IMR-90 (cell line): ENCODE measurements at regions not wholly inside any gene's neighbourhood (a gene's known extent, or its start where the extent isn't known, plus 50 kb on each side); places are given as distances from the start of the nearest gene placed in this dataset.

Experiments used
- ATAC-seq: fragments of 200-7000 bp; cut with Tn5 transposase; 2 replicates; pipeline ENCODE4 v1.9.1; 2020; ENCODE audit warnings: low read depth, mild to moderate bottlenecking, moderate library complexity
- BruUV-seq: library from RNA; stranded (reverse); fragments of 400-500 nt; replicated peaks from 2 replicates; lab custom pipeline; 2021; lab: Mats Ljungman, UMichigan
- CTCF ChIA-PET: fragments of 300-600 bp; formaldehyde crosslinking; extraction: SDS; loops from one replicate; lab custom pipeline; 2021; ENCODE audit warnings: antibody characterized with exemption; lab: Yijun Ruan, JAX
- POLR2A ChIA-PET: fragments of 300-600 bp; sonication (Branson Sonifier 250); formaldehyde crosslinking; loops from one replicate; lab custom pipeline; 2022; ENCODE audit warnings: antibody characterized with exemption; ENCODE audit not compliant: unreplicated experiment; lab: Charles Lee
- DNase-seq: peaks from one replicate; pipeline ENCODE4 v3.0.0; 2013
- H2AFZ ChIP-seq: replicated peaks from 2 replicates; pipeline ENCODE3; 2013; ENCODE audit warnings: low read length, mild to moderate bottlenecking; ENCODE audit not compliant: poor library complexity
- H2AK5ac ChIP-seq: 2 replicates; pipeline ENCODE4 v1.6.1; 2013; ENCODE audit warnings: low read depth, low read length, inconsistent platforms
- H2AK9ac ChIP-seq: replicated peaks from 2 replicates; pipeline ENCODE3; 2013; ENCODE audit warnings: mild to moderate bottlenecking, low read depth, low read length, moderate library complexity; ENCODE audit not compliant: poor library complexity
- H2BK120ac ChIP-seq: 2 replicates; pipeline ENCODE4 v1.6.1; 2013; ENCODE audit warnings: low read depth, low read length, inconsistent platforms
- H2BK15ac ChIP-seq: 3 replicates; pipeline ENCODE4 v1.6.1; 2013; ENCODE audit warnings: low read depth, low read length, inconsistent platforms
- H2BK20ac ChIP-seq: 2 replicates; pipeline ENCODE4 v1.6.1; 2013; ENCODE audit warnings: low read depth, mild to moderate bottlenecking, inconsistent platforms, low read length, moderate library complexity
- H2BK5ac ChIP-seq: 2 replicates; pipeline ENCODE4 v1.6.1; 2013; ENCODE audit warnings: mild to moderate bottlenecking, low read depth, low read length, inconsistent platforms; ENCODE audit not compliant: poor library complexity, severe bottlenecking
- H3K14ac ChIP-seq: replicated peaks from 2 replicates; pipeline ENCODE4 v1.6.1; 2013; ENCODE audit warnings: low read depth, low read length, inconsistent platforms
- H3K18ac ChIP-seq: 2 replicates; pipeline ENCODE4 v1.6.1; 2013; ENCODE audit warnings: low read depth, low read length, control low read depth
- H3K23ac ChIP-seq: 2 replicates; pipeline ENCODE4 v1.6.1; 2013; ENCODE audit warnings: low read depth, low read length, inconsistent platforms
- H3K27ac ChIP-seq: 2 replicates; pipeline ENCODE4 v1.5.1; 2013; ENCODE audit warnings: mild to moderate bottlenecking, control low read depth, low read length; ENCODE audit not compliant: insufficient read depth
- H3K27me3 ChIP-seq: 2 replicates; pipeline ENCODE4 v1.6.1; 2013; ENCODE audit warnings: low read length; ENCODE audit not compliant: control insufficient read depth, insufficient read depth
- H3K36me3 ChIP-seq: 2 replicates; pipeline ENCODE4 v1.6.1; 2013; ENCODE audit warnings: low read length, mixed read lengths; ENCODE audit not compliant: control insufficient read depth, insufficient read depth
- H3K4ac ChIP-seq: 2 replicates; pipeline ENCODE4 v1.6.1; 2013; ENCODE audit warnings: low read depth, low read length, inconsistent platforms
- H3K4me1 ChIP-seq: 2 replicates; pipeline ENCODE4 v1.6.1; 2013; ENCODE audit warnings: low read length, mixed read lengths; ENCODE audit not compliant: control insufficient read depth, insufficient read depth
- H3K4me2 ChIP-seq: 2 replicates; pipeline ENCODE4 v1.6.1; 2013; ENCODE audit warnings: low read depth, mild to moderate bottlenecking, control low read depth, low read length, moderate library complexity
- H3K4me3 ChIP-seq: 2 replicates; pipeline ENCODE4 v1.5.1; 2013; ENCODE audit warnings: low read depth, mild to moderate bottlenecking, control low read depth, low read length, moderate library complexity; ENCODE audit not compliant: insufficient read depth
- H3K56ac ChIP-seq: 2 replicates; pipeline ENCODE4 v1.6.1; 2013; ENCODE audit warnings: low read length, inconsistent platforms; ENCODE audit not compliant: insufficient read depth; ENCODE audit errors: extremely low read depth
- H3K79me1 ChIP-seq, 2 experiments: 2 replicates each; pipeline ENCODE4 v1.6.1; 2013; ENCODE audit warnings: low read length in 2 of 2, inconsistent platforms in 1 of 2, low read depth in 1 of 2
- H3K9ac ChIP-seq: 2 replicates; pipeline ENCODE4 v1.6.1; 2013; ENCODE audit warnings: low read depth, low read length, control low read depth
- H3K9me1 ChIP-seq: 2 replicates; pipeline ENCODE4 v1.6.1; 2013; ENCODE audit warnings: low read length, inconsistent platforms; ENCODE audit not compliant: insufficient read depth
- H3K9me3 ChIP-seq: 2 replicates; pipeline ENCODE4 v1.6.1; 2013; ENCODE audit warnings: low read length; ENCODE audit not compliant: control insufficient read depth, insufficient read depth
- H4K20me1 ChIP-seq: 2 replicates; pipeline ENCODE4 v1.6.1; 2013; ENCODE audit warnings: low read length, inconsistent platforms; ENCODE audit not compliant: insufficient read depth
- H4K5ac ChIP-seq: 2 replicates; pipeline ENCODE4 v1.6.1; 2013; ENCODE audit warnings: mild to moderate bottlenecking, low read depth, low read length, control low read depth
- H4K8ac ChIP-seq, 2 experiments: 2 replicates each; pipeline ENCODE4 v1.6.1; 2013; ENCODE audit warnings: low read depth in 2 of 2, low read length in 2 of 2, control low read depth in 1 of 2, inconsistent platforms in 1 of 2
- H4K91ac ChIP-seq: 2 replicates; pipeline ENCODE4 v1.6.1; 2013; ENCODE audit warnings: low read depth, low read length, inconsistent platforms; ENCODE audit not compliant: insufficient read depth
- NFE2L2 ChIP-seq: fragments of 150-350 bp; IDR thresholded peaks from 2 replicates; pipeline ENCODE4 v1.6.1; 2016; ENCODE audit warnings: low read depth, mild to moderate bottlenecking, low read length
- WGBS, 2 experiments: methylation state at CpG; one replicate each; pipeline versions ENCODE4 v1.1.5 to v1.1.7; 2013; ENCODE audit warnings: missing lambda C conversion rate in 2 of 2; ENCODE audit not compliant: insufficient read length in 1 of 2; ENCODE audit errors: extremely low coverage in 2 of 2; 5-methylcytosine and 5-hydroxymethylcytosine counted together
- dilution Hi-C: fragments of 300-500 bp; cut with HindIII; formaldehyde crosslinking; loops from one replicate; pipeline ENCODE4 v1.14.3; 2018; ENCODE audit warnings: low sequenced_read_pairs; ENCODE audit not compliant: unreplicated experiment
- in situ Hi-C: fragments of 300-500 bp; cut with MboI; formaldehyde crosslinking; loops from 3 replicates; pipeline ENCODE4 v1.14.3; 2019; ENCODE audit warnings: low sequenced_read_pairs, inconsistent platforms, mixed read lengths
- intact Hi-C: fragments of 100-400 bp; cut with micrococcal nuclease; formaldehyde crosslinking; loops from 2 replicates; pipeline ENCODE4 v1.10.0; 2022

DNA sequence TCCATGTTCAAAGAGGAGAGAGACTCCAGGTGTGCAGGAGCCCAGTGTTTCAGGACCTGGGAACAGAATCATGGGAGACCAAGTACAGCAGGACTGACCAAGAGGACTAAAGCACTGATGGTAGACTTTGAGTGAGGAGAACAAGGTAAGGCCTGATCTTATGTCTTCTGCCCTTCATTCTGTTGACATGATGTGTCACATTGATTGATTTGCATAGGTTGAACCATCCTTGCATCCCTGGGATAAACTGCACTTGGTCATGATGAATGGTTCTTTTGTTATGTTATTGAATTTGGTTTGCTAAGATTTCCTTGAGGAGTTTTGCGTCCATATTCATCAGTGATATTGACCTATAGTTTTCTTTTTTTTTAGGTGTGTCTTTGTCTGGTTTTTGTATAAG lies 497.0 kb downstream of the TMEM121 start:
- no peak overlapping the region for H3K23ac ChIP-seq
- no peak overlapping the region for H3K27ac ChIP-seq
- H3K9ac ChIP-seq = no peak overlapping the region
- intact Hi-C loops = no loop called here
- no peak overlapping the region for H3K14ac ChIP-seq
- no peak overlapping the region for H2BK5ac ChIP-seq
- H3K9me3 ChIP-seq = 0 out of 2 replicates have a peak, but pooled peaks cover 3% of the 10 kb centered on the region
- no peaks in the 10 kb centered on the region for H3K27me3 ChIP-seq
- no peaks in the 10 kb centered on the region for H3K36me3 ChIP-seq
- H4K8ac ChIP-seq = no peak overlapping the region
- no peaks in the 10 kb centered on the region for H3K9me1 ChIP-seq
- no peak overlapping the region for H3K4me2 ChIP-seq
- no peak overlapping the region for H2AK5ac ChIP-seq
- no peak overlapping the region for H3K4ac ChIP-seq
- ChIA-PET POLR2A (no interaction called here), CTCF (interaction anchor here (0.6 kb wide), 1 partner anchor 473 kb away, joined by 9 read pairs; no protein-coding TSS in a partner anchor)
- no peaks in the 10 kb centered on the region for H3K79me1 ChIP-seq
- no peak overlapping the region for H3K56ac ChIP-seq
- no peak overlapping the region for H2BK20ac ChIP-seq
- ATAC-seq (no peak), DNase-seq (no peak)
- no CpG with 5 or more reads among the region's 1 CpG for WGBS, 2 experiments
- no peaks in the 10 kb centered on the region for H4K20me1 ChIP-seq
- no peak overlapping the region for H4K91ac ChIP-seq
- no peak overlapping the region for H2BK120ac ChIP-seq
- no peak overlapping the region for H3K18ac ChIP-seq
- no peak overlapping the region for H2BK15ac ChIP-seq
- H2AK9ac ChIP-seq = no peak overlapping the region
- H2AFZ ChIP-seq = no peak overlapping the region
- dilution Hi-C loops = no loop called here
- in situ Hi-C loops = no loop called here
- no peak overlapping the region for H3K4me3 ChIP-seq
- H4K5ac ChIP-seq = no peak overlapping the region
- no TSS peak for BruUV-seq
- TF ChIP-seq NFE2L2 = no peak
- no peaks in the 10 kb centered on the region for H3K4me1 ChIP-seq
